CD14-positive monocyte (primary cell): ENCODE measurements at regions not wholly inside any gene's neighbourhood (a gene's known extent, or its start where the extent isn't known, plus 50 kb on each side); places are given as distances from the start of the nearest gene placed in this dataset.

Experiments used
- DNase-seq, 3 donors: peaks; one replicate each; pipeline ENCODE4 v3.0.0-alpha.2; 2011 to 2022
- H2AFZ ChIP-seq: 2 replicates; pipeline ENCODE4 v1.6.0; 2012; ENCODE audit warnings: mild to moderate bottlenecking, low read depth, low read length, inconsistent platforms; ENCODE audit not compliant: insufficient read depth, poor library complexity, severe bottlenecking
- H3K27ac ChIP-seq, 2 donors: 1 replicate in 1 of 2; 2 replicates in 1 of 2; pipeline ENCODE4 v1.5.1; 2012 to 2013; ENCODE audit warnings: low read length in 2 of 2, control low read depth in 1 of 2, inconsistent platforms in 1 of 2, low read depth in 1 of 2, mild to moderate bottlenecking in 1 of 2
- H3K27me3 ChIP-seq, 2 donors: one replicate each; pipeline versions ENCODE4 v1.6.0 to v1.6.1; 2011 to 2013; ENCODE audit warnings: low read length in 2 of 2; ENCODE audit not compliant: control insufficient read depth in 2 of 2, insufficient read depth in 2 of 2
- H3K36me3 ChIP-seq, 2 donors: replicated peaks in 1 of 2; 1 replicate in 1 of 2; 2 replicates in 1 of 2; pipeline versions ENCODE4 v1.5.1 to v1.6.1; 2012 to 2013; ENCODE audit warnings: low read length in 2 of 2, control low read depth in 1 of 2, inconsistent platforms in 1 of 2, mild to moderate bottlenecking in 1 of 2; ENCODE audit not compliant: insufficient read depth in 2 of 2, control insufficient read depth in 1 of 2
- H3K4me1 ChIP-seq, 2 donors: 1 replicate in 1 of 2; 2 replicates in 1 of 2; pipeline versions ENCODE4 v1.5.1 to v1.6.1; 2012 to 2013; ENCODE audit warnings: low read length in 2 of 2, control low read depth in 1 of 2, inconsistent platforms in 1 of 2, mild to moderate bottlenecking in 1 of 2, moderate library complexity in 1 of 2; ENCODE audit not compliant: insufficient read depth in 2 of 2, control insufficient read depth in 1 of 2
- H3K4me2 ChIP-seq: replicated peaks from 2 replicates; pipeline ENCODE3; 2012; ENCODE audit warnings: low read length, moderate library complexity, mild to moderate bottlenecking; ENCODE audit not compliant: poor library complexity, severe bottlenecking; ENCODE audit errors: extremely low read depth
- H3K4me3 ChIP-seq, 3 experiments: fragments of 200-600 bp in 1 of 3; sonication (generic) in 1 of 3; replicated peaks in 1 of 3; 1 replicate in 2 of 3; 2 replicates in 1 of 3; pipeline ENCODE4 v1.5.1; 2011 to 2013; ENCODE audit warnings: low read length in 3 of 3, mild to moderate bottlenecking in 3 of 3, control low read depth in 2 of 3, low read depth in 2 of 3, inconsistent platforms in 1 of 3, moderate library complexity in 1 of 3
- H3K79me2 ChIP-seq: 2 replicates; pipeline ENCODE4 v1.6.0; 2012; ENCODE audit warnings: mild to moderate bottlenecking, control low read depth, inconsistent platforms, low read length, moderate library complexity; ENCODE audit not compliant: insufficient read depth
- H3K9ac ChIP-seq: 2 replicates; pipeline ENCODE4 v1.6.0; 2017; ENCODE audit warnings: low read length, mild to moderate bottlenecking; ENCODE audit not compliant: insufficient read depth, poor library complexity, severe bottlenecking
- H3K9me3 ChIP-seq, 2 donors: replicated peaks in 1 of 2; 1 replicate in 1 of 2; 2 replicates in 1 of 2; pipeline versions ENCODE4 v1.5.1 to v1.6.1; 2012 to 2013; ENCODE audit warnings: low read length in 2 of 2, control low read depth in 1 of 2; ENCODE audit not compliant: control insufficient read depth in 1 of 2, insufficient read depth in 1 of 2
- H4K20me1 ChIP-seq: 2 replicates; pipeline ENCODE4 v1.6.0; 2012; ENCODE audit warnings: mild to moderate bottlenecking, low read length, control low read depth, moderate library complexity; ENCODE audit not compliant: insufficient read depth
- H3K27ac Mint-ChIP-seq, 7 donors: one replicate each; pipeline ENCODE4 v1.8.0; 2020; ENCODE audit warnings: mild to moderate bottlenecking in 7 of 7, mixed read lengths in 7 of 7, moderate library complexity in 6 of 7, inconsistent platforms in 2 of 7
- H3K27me3 Mint-ChIP-seq, 3 donors: one replicate each; pipeline ENCODE4 v1.8.0; 2021 to 2022; ENCODE audit warnings: low read depth in 3 of 3, mild to moderate bottlenecking in 3 of 3, mixed read lengths in 3 of 3, moderate library complexity in 3 of 3, inconsistent platforms in 1 of 3
- H3K36me3 Mint-ChIP-seq, 2 donors: one replicate each; pipeline ENCODE4 v1.8.0; 2020; ENCODE audit warnings: mixed read lengths in 2 of 2, inconsistent platforms in 1 of 2, mild to moderate bottlenecking in 1 of 2
- H3K4me1 Mint-ChIP-seq: one replicate; pipeline ENCODE4 v1.8.0; 2020; ENCODE audit warnings: mild to moderate bottlenecking, mixed read lengths
- H3K4me3 Mint-ChIP-seq, 2 donors: one replicate each; pipeline ENCODE4 v1.8.0; 2020; ENCODE audit warnings: mild to moderate bottlenecking in 2 of 2, mixed read lengths in 2 of 2, moderate library complexity in 1 of 2
- H3K9me3 Mint-ChIP-seq, 7 donors: one replicate each; pipeline ENCODE4 v1.8.0; 2020 to 2022; ENCODE audit warnings: mixed read lengths in 7 of 7, mild to moderate bottlenecking in 6 of 7, moderate library complexity in 6 of 7, inconsistent platforms in 2 of 7
- WGBS: methylation state at CpG from one replicate; pipeline ENCODE4 v1.1.5; 2013; ENCODE audit warnings: missing lambda C conversion rate; ENCODE audit not compliant: insufficient coverage; 5-methylcytosine and 5-hydroxymethylcytosine counted together
- intact Hi-C, 2 donors: fragments of 100-400 bp; cut with micrococcal nuclease; formaldehyde crosslinking; loops; one replicate each; pipeline versions ENCODE4 v1.15.0 to v1.15.1; 2023
- TF ChIP-seq, protein P1 (sequence below): fragments of 200-600 bp; IDR thresholded peaks from one replicate; pipeline ENCODE4 v1.8.0; 2022; ENCODE audit warnings: antibody characterized with exemption, mild to moderate bottlenecking

DNA sequence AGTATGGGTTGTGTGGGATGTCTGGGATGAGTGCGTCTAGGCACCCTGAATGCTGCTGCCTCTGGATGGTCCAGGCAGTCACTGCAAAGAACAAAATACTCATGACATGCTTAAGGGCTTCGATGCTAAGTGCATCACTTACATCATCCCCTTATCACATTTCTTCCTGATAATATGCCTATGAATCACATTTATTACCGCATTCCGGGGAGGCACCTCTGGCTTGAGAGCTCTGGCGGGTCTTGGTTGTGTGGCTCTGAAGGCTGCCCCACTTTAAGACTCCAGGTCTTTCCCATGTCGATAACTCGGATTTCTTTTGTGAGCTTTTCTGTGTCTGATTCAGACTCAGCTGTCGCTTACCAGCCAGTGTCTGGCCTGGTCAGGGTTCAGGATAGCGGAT is 1126.4 kb downstream of the TBC1D22A start:
- Histone ChIP-seq H3K9ac (no peak overlapping the region), H2AFZ (no peak overlapping the region), H3K27ac (no peak overlapping the region), H3K4me2 (no peak overlapping the region), H3K4me3 (no peak overlapping the region), H3K9me3 (peaks cover 3 to 10% of the 10 kb centered on the region in 2 donors), H3K4me1 (no peaks in the 10 kb centered on the region), H4K20me1 (no peaks in the 10 kb centered on the region), H3K27me3 (no peaks in the 10 kb centered on the region), H3K79me2 (no peaks in the 10 kb centered on the region), H3K36me3 (no peaks in the 10 kb centered on the region)
- Mint-ChIP-seq H3K27ac (no peak overlapping the region), H3K9me3 (peaks cover 0 to 11% (median 5%) of the 10 kb centered on the region in 7 donors), H3K36me3 (no peaks in the 10 kb centered on the region), H3K4me3 (no peak overlapping the region), H3K4me1 (no peaks in the 10 kb centered on the region), H3K27me3 (peaks cover 1 to 11% (median 6%) of the 10 kb centered on the region in 3 donors)
- WGBS, result 91% methylated on average over 7 of the region's 9 CpGs
- TF ChIP-seq, protein P1, sequence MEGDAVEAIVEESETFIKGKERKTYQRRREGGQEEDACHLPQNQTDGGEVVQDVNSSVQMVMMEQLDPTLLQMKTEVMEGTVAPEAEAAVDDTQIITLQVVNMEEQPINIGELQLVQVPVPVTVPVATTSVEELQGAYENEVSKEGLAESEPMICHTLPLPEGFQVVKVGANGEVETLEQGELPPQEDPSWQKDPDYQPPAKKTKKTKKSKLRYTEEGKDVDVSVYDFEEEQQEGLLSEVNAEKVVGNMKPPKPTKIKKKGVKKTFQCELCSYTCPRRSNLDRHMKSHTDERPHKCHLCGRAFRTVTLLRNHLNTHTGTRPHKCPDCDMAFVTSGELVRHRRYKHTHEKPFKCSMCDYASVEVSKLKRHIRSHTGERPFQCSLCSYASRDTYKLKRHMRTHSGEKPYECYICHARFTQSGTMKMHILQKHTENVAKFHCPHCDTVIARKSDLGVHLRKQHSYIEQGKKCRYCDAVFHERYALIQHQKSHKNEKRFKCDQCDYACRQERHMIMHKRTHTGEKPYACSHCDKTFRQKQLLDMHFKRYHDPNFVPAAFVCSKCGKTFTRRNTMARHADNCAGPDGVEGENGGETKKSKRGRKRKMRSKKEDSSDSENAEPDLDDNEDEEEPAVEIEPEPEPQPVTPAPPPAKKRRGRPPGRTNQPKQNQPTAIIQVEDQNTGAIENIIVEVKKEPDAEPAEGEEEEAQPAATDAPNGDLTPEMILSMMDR, result no peak
- intact Hi-C loops, result no loop called here
- no peak for DNase-seq

GRCh38 chr22:47884775-47885174 is 1122.3 kb downstream of the TBC1D22A start:
- no peak for DNase-seq
- Histone ChIP-seq H3K4me1 (no peaks in the 10 kb centered on the region), H3K36me3 (no peaks in the 10 kb centered on the region), H3K9me3 (no peaks in the 10 kb centered on the region), H3K27ac (no peak overlapping the region), H2AFZ (no peak overlapping the region), H3K79me2 (no peaks in the 10 kb centered on the region), H4K20me1 (no peaks in the 10 kb centered on the region), H3K9ac (no peak overlapping the region), H3K4me2 (no peak overlapping the region), H3K27me3 (no peaks in the 10 kb centered on the region), H3K4me3 (no peak overlapping the region)
- H3K9me3 Mint-ChIP-seq, result peaks cover 0 to 5% (median 2%) of the 10 kb centered on the region in 7 donors
- H3K36me3 Mint-ChIP-seq, result no peaks in the 10 kb centered on the region
- TF ChIP-seq, protein P1, result no peak
- H3K27me3 Mint-ChIP-seq, result peaks cover 1 to 7% (median 5%) of the 10 kb centered on the region in 3 donors
- H3K4me3 Mint-ChIP-seq, result no peak overlapping the region
- 97% methylated on average over 14 of the region's 14 CpGs for WGBS
- H3K27ac Mint-ChIP-seq, result no peak overlapping the region
- no peaks in the 10 kb centered on the region for H3K4me1 Mint-ChIP-seq
- intact Hi-C loops, result no loop called here
